K562 (cell line): ENCODE measurements at regions not wholly inside any gene's neighbourhood (a gene's known extent, or its start where the extent isn't known, plus 50 kb on each side); places are given as distances from the start of the nearest gene placed in this dataset.

ENCODE experiments used
- ATAC-seq: fragments of 200-7000 bp; cut with Tn5 transposase; 3 replicates; pipeline ENCODE4 v1.9.1; 2020; ENCODE audit warnings: moderate library complexity
- BruUV-seq: library from RNA; stranded (reverse); fragments of 400-500 nt; replicated peaks from 2 replicates; lab custom pipeline; 2021; lab: Mats Ljungman, UMichigan
- CTCF ChIA-PET: fragments of 300-600 bp; formaldehyde crosslinking; extraction: SDS; loops from one replicate; lab custom pipeline; 2021; ENCODE audit warnings: low intra/inter-chr PET ratio; lab: Yijun Ruan, JAX
- POLR2A ChIA-PET: fragments of 300-600, 350-650 bp; sonication (Branson Sonifier 250); formaldehyde crosslinking; extraction: SDS; loops from one replicate; lab custom pipeline; 2021; ENCODE audit warnings: antibody characterized with exemption, inconsistent platforms; lab: Yijun Ruan, JAX
- DNase-seq, 4 experiments: peaks; one replicate each; pipeline versions ENCODE4 v3.0.0 to v3.0.0-alpha.2; 2011 to 2018; ENCODE audit warnings: low spot score in 3 of 4, mixed read lengths in 3 of 4; ENCODE audit errors: extremely low read depth in 1 of 4
- FAIRE-seq: peaks from 2 replicates; lab custom pipeline; 2011; peaks lifted over from hg19 to GRCh38; lab: Jason Lieb, UNC
- H2AFZ ChIP-seq: 2 replicates; pipeline ENCODE4 v1.6.0; 2011; ENCODE audit warnings: low read depth, low read length, control low read depth, inconsistent platforms
- H3K27ac ChIP-seq: fragments of 200-600 bp; 3 replicates; pipeline ENCODE4 v1.8.0; 2011; ENCODE audit warnings: low read depth, mild to moderate bottlenecking, control low read depth, inconsistent platforms, low read length, moderate library complexity, mixed read lengths; ENCODE audit errors: extremely low read depth
- H3K27me3 ChIP-seq, 2 experiments: fragments of 300-600 bp in 1 of 2; 2 replicates in 1 of 2; 3 replicates in 1 of 2; pipeline versions ENCODE4 v1.6.0 to v1.8.0; 2011; ENCODE audit warnings: inconsistent platforms in 2 of 2, low read length in 2 of 2, mild to moderate bottlenecking in 1 of 2, mixed read lengths in 1 of 2, moderate library complexity in 1 of 2; ENCODE audit not compliant: control insufficient read depth in 2 of 2, insufficient read depth in 2 of 2
- H3K36me3 ChIP-seq: fragments of 300-600 bp; 3 replicates; pipeline ENCODE4 v1.8.0; 2011; ENCODE audit warnings: mild to moderate bottlenecking, low read length, inconsistent platforms; ENCODE audit not compliant: control insufficient read depth, insufficient read depth
- H3K4me1 ChIP-seq, 2 experiments: fragments of 200-600 bp in 1 of 2; replicated peaks in 1 of 2; 2 replicates in 1 of 2; 3 replicates in 1 of 2; pipeline versions ENCODE4 v1.5.1 to v1.8.0; 2011; ENCODE audit warnings: inconsistent platforms in 2 of 2, low read length in 2 of 2, mild to moderate bottlenecking in 1 of 2, mixed read lengths in 1 of 2, moderate library complexity in 1 of 2; ENCODE audit not compliant: control insufficient read depth in 2 of 2, insufficient read depth in 2 of 2
- H3K4me2 ChIP-seq: 2 replicates; pipeline ENCODE4 v1.6.1; 2011; ENCODE audit warnings: low read length, control low read depth, inconsistent platforms, mixed read lengths; ENCODE audit not compliant: insufficient read depth
- H3K4me3 ChIP-seq: fragments of 200-600 bp; sonication (generic), shearing (Covaris generic); 2 replicates; pipeline ENCODE4 v1.5.1; 2016; ENCODE audit warnings: control low read depth, inconsistent platforms
- H3K79me2 ChIP-seq: fragments of 200-600 bp; 3 replicates; pipeline ENCODE4 v1.8.0; 2011; ENCODE audit warnings: low read length, inconsistent platforms; ENCODE audit not compliant: control insufficient read depth, insufficient read depth
- H3K9ac ChIP-seq, 2 experiments: 2 replicates each; pipeline versions ENCODE4 v1.6.0 to v1.6.1; 2011; ENCODE audit warnings: low read depth in 2 of 2, low read length in 2 of 2, control low read depth in 1 of 2, inconsistent platforms in 1 of 2, mild to moderate bottlenecking in 1 of 2, mixed read lengths in 1 of 2; ENCODE audit not compliant: insufficient read depth in 1 of 2
- H3K9me1 ChIP-seq: one replicate; pipeline ENCODE4 v1.6.0; 2011; ENCODE audit warnings: inconsistent platforms, mild to moderate bottlenecking, low read length, moderate library complexity; ENCODE audit not compliant: control insufficient read depth, insufficient read depth
- H3K9me3 ChIP-seq: replicated peaks from 2 replicates; pipeline ENCODE4 v1.5.1; 2011; ENCODE audit warnings: low read depth, low read length, inconsistent platforms; ENCODE audit not compliant: control insufficient read depth, insufficient read depth
- H4K20me1 ChIP-seq: replicated peaks from 2 replicates; pipeline ENCODE4 v1.6.1; 2011; ENCODE audit warnings: low read length, inconsistent platforms, mixed read lengths; ENCODE audit not compliant: control insufficient read depth, insufficient read depth
- CBFB ChIP-seq: sonication (generic); formaldehyde crosslinking; IDR thresholded peaks from 2 replicates; pipeline ENCODE4 v1.4.0; 2020; ENCODE audit warnings: mild to moderate bottlenecking, missing genetic modification reagents
- FOXJ3 ChIP-seq: sonication (generic); formaldehyde crosslinking; IDR thresholded peaks from 2 replicates; pipeline ENCODE4 v1.4.0; 2020; ENCODE audit warnings: mild to moderate bottlenecking, missing genetic modification reagents
- HDAC8 ChIP-seq: fragments of 450-650 bp; IDR thresholded peaks from 2 replicates; pipeline ENCODE4 v1.6.1; 2016; ENCODE audit warnings: mild to moderate bottlenecking, missing genetic modification characterization, moderate library complexity, missing compliant biosample characterization
- KHSRP ChIP-seq: fragments of 450-650 bp; IDR thresholded peaks from 2 replicates; pipeline ENCODE4 v1.6.1; 2017
- POLR3A ChIP-seq: IDR thresholded peaks from 2 replicates; pipeline ENCODE4 v1.6.1; 2011; ENCODE audit warnings: borderline replicate concordance, mild to moderate bottlenecking, moderate library complexity; ENCODE audit not compliant: insufficient read length, insufficient read depth; ENCODE audit errors: extremely low read depth
- RFX1 ChIP-seq: fragments of 450-650 bp; IDR thresholded peaks from 2 replicates; pipeline ENCODE4 v1.6.1; 2016; ENCODE audit warnings: mild to moderate bottlenecking, moderate library complexity
- SAFB ChIP-seq: fragments of 200-400 bp; formaldehyde crosslinking; IDR thresholded peaks from 2 replicates; pipeline ENCODE4 v1.6.1; 2017; ENCODE audit warnings: low read depth, low read length, borderline replicate concordance
- TEAD2 ChIP-seq: fragments of 450-650 bp; IDR thresholded peaks from 2 replicates; pipeline ENCODE4 v1.6.1; 2016; ENCODE audit warnings: missing genetic modification characterization, control low read depth, missing compliant biosample characterization
- ZBTB11 ChIP-seq, 3 experiments: fragments of 200-800 bp in 1 of 3; fragments of 250-450 bp in 1 of 3; fragments of 450-650 bp in 1 of 3; sonication (Bioruptor Pico) in 1 of 3; sonication (Bioruptor generic) in 1 of 3; formaldehyde crosslinking in 1 of 3; IDR thresholded peaks; 2 replicates each; pipeline versions ENCODE4 v1.6.1 to v1.8.0; 2016 to 2022; ENCODE audit warnings: mild to moderate bottlenecking in 2 of 3, missing genetic modification characterization in 2 of 3, missing compliant biosample characterization in 1 of 3, moderate library complexity in 1 of 3
- ZBTB5 ChIP-seq: fragments of 450-650 bp; IDR thresholded peaks from 2 replicates; pipeline ENCODE4 v1.6.1; 2017; ENCODE audit warnings: antibody characterized with exemption
- ZNF274 ChIP-seq: IDR thresholded peaks from 2 replicates; pipeline ENCODE4 v1.6.1; 2011; ENCODE audit warnings: low read depth, mild to moderate bottlenecking, low read length, moderate library complexity, borderline replicate concordance
- ZNF639 ChIP-seq, 2 experiments: fragments of 200-800 bp in 1 of 2; sonication (Bioruptor generic) in 1 of 2; sonication (generic) in 1 of 2; formaldehyde crosslinking in 1 of 2; IDR thresholded peaks in 1 of 2; conservative IDR thresholded peaks in 1 of 2; 2 replicates each; pipeline versions ENCODE4 v1.5.0 to v1.6.1; 2016 to 2020; ENCODE audit warnings: missing compliant biosample characterization in 1 of 2, missing genetic modification characterization in 1 of 2, missing genetic modification reagents in 1 of 2
- WGBS: fragments of 100-300 bp; shearing (Covaris generic); methylation state at CpG from one replicate; pipeline ENCODE4 v1.1.6; 2016; ENCODE audit warnings: low coverage, mixed read lengths; ENCODE audit not compliant: insufficient coverage; ENCODE audit errors: missing lambda C conversion rate; 5-methylcytosine and 5-hydroxymethylcytosine counted together
- in situ Hi-C: fragments of 300-500 bp; cut with MboI; formaldehyde crosslinking; loops from 4 replicates; pipeline ENCODE4 v1.15.0; 2018; ENCODE audit warnings: inconsistent platforms, mixed read lengths
- intact Hi-C: fragments of 100-400 bp; cut with micrococcal nuclease; formaldehyde crosslinking; loops from 2 replicates; pipeline ENCODE4 v1.14.2; 2022

- intact Hi-C loops: no loop called here
- H3K79me2 ChIP-seq: no peaks in the 10 kb centered on the region
- no peaks in the 10 kb centered on the region for H3K9me3 ChIP-seq
- ATAC-seq (no peak), DNase-seq (no peak), FAIRE-seq (no peak)
- H4K20me1 ChIP-seq: no peaks in the 10 kb centered on the region
- no peaks in the 10 kb centered on the region for H3K36me3 ChIP-seq
- no peak overlapping the region for H3K4me2 ChIP-seq
- no peak overlapping the region for H3K4me3 ChIP-seq
- H3K9me1 ChIP-seq: no peaks in the 10 kb centered on the region
- H3K27ac ChIP-seq: no peak overlapping the region
- no peak overlapping the region for H2AFZ ChIP-seq
- POLR2A ChIA-PET: no interaction called here
- in situ Hi-C loops: no loop called here
- peaks cover 0 to 2% of the 10 kb centered on the region in 2 experiments; a peak in 1 of 5 replicates for H3K4me1 ChIP-seq
- BruUV-seq: no TSS peak
- CTCF ChIA-PET: no interaction called here
- 43% methylated on average over 8 of the region's 8 CpGs for WGBS
- H3K9ac ChIP-seq: no peak overlapping the region; a peak in 1 of 4 replicates
- no peaks in the 10 kb centered on the region for H3K27me3 ChIP-seq
- TF ChIP-seq HDAC8 (no peak), TEAD2 (tag) (no peak), RFX1 (no peak), ZNF274 (no peak), KHSRP (no peak), SAFB (no peak), POLR3A (no peak), CBFB (CRISPR knock-in tag) (no peak), ZBTB5 (no peak), ZNF639 (CRISPR knock-in tag; conservative IDR thresholded peaks at IDR 0.05 in 1 of 2, IDR thresholded peaks at IDR 0.05 in 1 of 2) (no peak), FOXJ3 (CRISPR knock-in tag) (no peak), ZBTB11 (CRISPR knock-in tag; IDR thresholded peaks at IDR 0.05) (no peak)
Measured at GRCh38 chr6:14903176-14904038, 342.5 kb upstream of the JARID2 start.
